ENCODE measurements at regions not wholly inside any gene's neighbourhood (a gene's known extent, or its start where the extent isn't known, plus 50 kb on each side); places are given as distances from the start of the nearest gene placed in this dataset.

- TF ChIP-seq, protein P1, sequence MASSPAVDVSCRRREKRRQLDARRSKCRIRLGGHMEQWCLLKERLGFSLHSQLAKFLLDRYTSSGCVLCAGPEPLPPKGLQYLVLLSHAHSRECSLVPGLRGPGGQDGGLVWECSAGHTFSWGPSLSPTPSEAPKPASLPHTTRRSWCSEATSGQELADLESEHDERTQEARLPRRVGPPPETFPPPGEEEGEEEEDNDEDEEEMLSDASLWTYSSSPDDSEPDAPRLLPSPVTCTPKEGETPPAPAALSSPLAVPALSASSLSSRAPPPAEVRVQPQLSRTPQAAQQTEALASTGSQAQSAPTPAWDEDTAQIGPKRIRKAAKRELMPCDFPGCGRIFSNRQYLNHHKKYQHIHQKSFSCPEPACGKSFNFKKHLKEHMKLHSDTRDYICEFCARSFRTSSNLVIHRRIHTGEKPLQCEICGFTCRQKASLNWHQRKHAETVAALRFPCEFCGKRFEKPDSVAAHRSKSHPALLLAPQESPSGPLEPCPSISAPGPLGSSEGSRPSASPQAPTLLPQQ (tag by site-specific recombination; IDR thresholded peaks at IDR 0.05), result no peak
These were observed 164.7 kb upstream of the GUCY1A2 start (continued) for GRCh38 chr11:107182978-107183377.

DNA sequence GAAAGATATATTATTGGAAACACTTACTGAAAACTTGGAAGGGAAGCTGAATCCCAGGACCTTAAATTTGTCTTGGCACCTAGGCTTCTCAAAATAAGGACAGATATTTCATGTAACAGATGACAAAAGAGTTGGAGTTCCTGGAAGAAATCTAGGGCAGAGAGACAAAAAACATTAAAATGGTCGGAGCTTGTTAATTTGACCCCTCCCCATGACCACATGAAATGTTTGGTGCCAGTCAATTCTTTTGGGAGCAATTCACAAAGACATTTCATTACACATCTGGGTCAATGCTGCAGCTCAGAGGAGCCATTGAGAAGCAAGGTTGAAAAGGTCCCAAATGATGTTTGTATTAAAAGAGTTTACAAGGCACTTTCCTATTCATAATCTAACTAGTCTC, 162.0 kb upstream of the GUCY1A2 start:
- no peak for TF ChIP-seq ZNF132 (tag by site-specific recombination; IDR thresholded peaks at IDR 0.05; ENCODE audit: borderline replicate concordance)
- no peak for TF ChIP-seq ZNF239 (tag by site-specific recombination; IDR thresholded peaks at IDR 0.05)
- TF ChIP-seq ZNF292 (tag by site-specific recombination; IDR thresholded peaks at IDR 0.05; ENCODE audit: borderline replicate concordance, low read depth), result no peak
- TF ChIP-seq ZNF776 (tag by site-specific recombination; IDR thresholded peaks at IDR 0.05; ENCODE audit: borderline replicate concordance), result no peak
- no peak for TF ChIP-seq ZNF280D (tag by site-specific recombination; IDR thresholded peaks at IDR 0.05)
- TF ChIP-seq ZNF677 (tag by site-specific recombination; IDR thresholded peaks at IDR 0.05), result no peak
- no peaks in the 10 kb centered on the region for H3K36me3 ChIP-seq (ENCODE audit: control insufficient read depth in 2 of 2, insufficient read depth in 1 of 2, low read length in 2 of 2)
- H3K4me3 ChIP-seq (ENCODE audit: low read depth, low read length), result no peak overlapping the region
- POLR2A ChIA-PET, result no interaction called here
- H3K4me1 ChIP-seq (ENCODE audit: control insufficient read depth, insufficient read depth, low read length), result no peaks in the 10 kb centered on the region
- H3K27ac ChIP-seq (ENCODE audit: extremely low read depth, low read depth, low read length), result no peak overlapping the region
- no peaks in the 10 kb centered on the region for H3K9me3 ChIP-seq (ENCODE audit: control insufficient read depth, insufficient read depth, low read depth, low read length)
- CTCF ChIA-PET, result no interaction called here

- ChIA-PET POLR2A (no interaction called here), CTCF (no interaction called here)
- no peak for TF ChIP-seq HIC1 (tag by site-specific recombination; IDR thresholded peaks at IDR 0.05)
- no peak for TF ChIP-seq ZNF426 (tag by site-specific recombination; IDR thresholded peaks at IDR 0.05)
- Histone ChIP-seq H3K36me3 (ENCODE audit: control insufficient read depth in 2 of 2, insufficient read depth in 1 of 2, low read length in 2 of 2) (no peaks in the 10 kb centered on the region), H3K9me3 (ENCODE audit: control insufficient read depth, insufficient read depth, low read depth, low read length) (no peaks in the 10 kb centered on the region), H3K27ac (ENCODE audit: extremely low read depth, low read depth, low read length) (no peak overlapping the region), H3K4me1 (ENCODE audit: control insufficient read depth, insufficient read depth, low read length) (no peaks in the 10 kb centered on the region), H3K4me3 (ENCODE audit: low read depth, low read length) (no peak overlapping the region)
These were observed 161.6 kb upstream of the GUCY1A2 start for GRCh38 chr11:107179829-107180228.

DNA sequence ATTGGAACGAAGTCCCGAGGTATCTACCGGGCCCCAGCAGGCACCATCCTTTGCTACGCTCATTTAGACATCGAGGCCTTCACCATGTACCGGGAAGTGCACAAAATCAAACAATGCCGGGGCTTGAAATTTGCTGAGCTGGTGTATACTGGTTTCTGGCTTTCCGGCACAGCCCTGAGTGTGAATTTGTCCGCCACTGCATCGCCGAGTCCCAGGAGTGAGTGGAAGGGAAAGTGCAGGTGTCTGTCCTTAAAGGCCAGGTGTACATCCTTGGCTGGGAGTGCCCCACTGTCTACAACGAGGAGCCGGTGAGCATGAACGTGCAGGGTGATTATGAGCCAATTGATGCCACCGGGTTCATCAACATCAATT, 158.8 kb upstream of the GUCY1A2 start:
- CTCF ChIA-PET, result interaction anchor here (0.5 kb wide), 1 partner anchor 17 kb away, joined by 3 read pairs; no protein-coding TSS in a partner anchor
- Histone ChIP-seq H3K36me3 (ENCODE audit: control insufficient read depth in 2 of 2, insufficient read depth in 1 of 2, low read length in 2 of 2) (no peaks in the 10 kb centered on the region), H3K9me3 (ENCODE audit: control insufficient read depth, insufficient read depth, low read depth, low read length) (no peaks in the 10 kb centered on the region), H3K4me3 (ENCODE audit: low read depth, low read length) (no peak overlapping the region), H3K4me1 (ENCODE audit: control insufficient read depth, insufficient read depth, low read length) (no peaks in the 10 kb centered on the region), H3K27ac (ENCODE audit: extremely low read depth, low read depth, low read length) (no peak overlapping the region)
- POLR2A ChIA-PET, result no interaction called here
- TF ChIP-seq RBAK (tag by site-specific recombination; IDR thresholded peaks at IDR 0.05) (no peak), ZNF18 (tag by site-specific recombination; IDR thresholded peaks at IDR 0.05) (no peak), ZFP37 (tag by site-specific recombination; IDR thresholded peaks at IDR 0.05) (no peak), ZNF530 (tag by site-specific recombination; IDR thresholded peaks at IDR 0.05; ENCODE audit: low read depth) (no peak), SALL2 (tag by site-specific recombination; IDR thresholded peaks at IDR 0.05; ENCODE audit: borderline replicate concordance) (no peak), ZNF664 (tag by site-specific recombination; IDR thresholded peaks at IDR 0.05) (no peak), ZNF157 (tag by site-specific recombination; IDR thresholded peaks at IDR 0.05) (no peak), ZNF202 (tag by site-specific recombination; IDR thresholded peaks at IDR 0.05; ENCODE audit: borderline replicate concordance) (no peak), ZNF112 (tag by site-specific recombination; IDR thresholded peaks at IDR 0.05) (no peak), ZFP69B (tag by site-specific recombination; IDR thresholded peaks at IDR 0.05) (no peak), ZNF302 (tag by site-specific recombination; IDR thresholded peaks at IDR 0.05; ENCODE audit: low read depth) (no peak), BCL11B (tag by site-specific recombination; IDR thresholded peaks at IDR 0.05; ENCODE audit: low read depth) (no peak)
- TF ChIP-seq, protein P2, sequence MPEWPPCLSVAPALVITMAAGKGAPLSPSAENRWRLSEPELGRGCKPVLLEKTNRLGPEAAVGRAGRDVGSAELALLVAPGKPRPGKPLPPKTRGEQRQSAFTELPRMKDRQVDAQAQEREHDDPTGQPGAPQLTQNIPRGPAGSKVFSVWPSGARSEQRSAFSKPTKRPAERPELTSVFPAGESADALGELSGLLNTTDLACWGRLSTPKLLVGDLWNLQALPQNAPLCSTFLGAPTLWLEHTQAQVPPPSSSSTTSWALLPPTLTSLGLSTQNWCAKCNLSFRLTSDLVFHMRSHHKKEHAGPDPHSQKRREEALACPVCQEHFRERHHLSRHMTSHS (tag by site-specific recombination; IDR thresholded peaks at IDR 0.05), result no peak

Data from HEK293 (cell line).